WERI-Rb-1 (cell line): ENCODE measurements at regions not wholly inside any gene's neighbourhood (a gene's known extent, or its start where the extent isn't known, plus 50 kb on each side); places are given as distances from the start of the nearest gene placed in this dataset.
"Not testable (repeated sequence)": the region's sequence is repeated elsewhere in the genome, so short reads cannot be mapped to it uniquely, and the experiment has no call there.

Source experiments
- DNase-seq: peaks from one replicate; pipeline ENCODE4 v3.0.0-alpha.2; 2020
- H3K27ac ChIP-seq: fragments of 250-450 bp; sonication (Bioruptor Pico); 2 replicates; pipeline ENCODE4 v1.5.1; 2020; ENCODE audit warnings: mild to moderate bottlenecking, moderate library complexity
- H3K27me3 ChIP-seq: fragments of 250-450 bp; sonication (Bioruptor Pico); 2 replicates; pipeline ENCODE4 v1.5.1; 2021; ENCODE audit warnings: mild to moderate bottlenecking, low read depth, moderate library complexity; ENCODE audit not compliant: insufficient read depth, severe bottlenecking
- H3K36me3 ChIP-seq: fragments of 250-450 bp; sonication (Bioruptor Pico); 2 replicates; pipeline ENCODE4 v1.5.1; 2020; ENCODE audit warnings: mild to moderate bottlenecking, moderate library complexity
- H3K4me3 ChIP-seq: 2 replicates; pipeline ENCODE4 v1.5.1; 2011; ENCODE audit warnings: low read depth, mild to moderate bottlenecking, control low read depth, low read length
- H3K9me3 ChIP-seq: fragments of 250-450 bp; sonication (Bioruptor Pico); 2 replicates; pipeline ENCODE4 v1.5.1; 2021; ENCODE audit warnings: mild to moderate bottlenecking, moderate library complexity; ENCODE audit not compliant: severe bottlenecking
- TF ChIP-seq, protein P1 (sequence below): IDR thresholded peaks from 2 replicates; pipeline ENCODE4 v1.5.1; 2011; ENCODE audit warnings: low read depth, mild to moderate bottlenecking, control low read depth, inconsistent platforms, low read length

DNA sequence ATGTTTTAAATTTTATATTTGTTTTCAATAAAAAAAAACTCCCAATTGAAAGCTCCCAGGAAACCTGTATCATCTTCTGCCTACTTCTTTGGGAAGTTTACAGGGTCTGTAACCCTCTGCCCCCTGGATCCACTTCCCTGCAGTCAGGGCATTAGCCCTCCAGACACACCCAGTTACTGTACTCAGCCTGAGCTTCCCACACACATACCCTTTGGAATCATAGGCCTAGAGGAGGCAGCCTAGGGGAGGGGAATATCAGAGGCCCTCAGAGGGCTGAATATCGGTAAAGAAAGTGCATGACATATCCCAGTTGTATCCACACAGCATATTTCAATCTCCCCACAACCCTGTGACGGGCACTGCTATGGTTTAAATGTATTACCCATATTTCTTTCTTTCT is 56.2 kb upstream of the TFPI start:
- H3K36me3 ChIP-seq, H3K9me3 ChIP-seq, H3K4me3 ChIP-seq, DNase-seq, H3K27me3 ChIP-seq, H3K27ac ChIP-seq: not testable (repeated sequence)

DNA sequence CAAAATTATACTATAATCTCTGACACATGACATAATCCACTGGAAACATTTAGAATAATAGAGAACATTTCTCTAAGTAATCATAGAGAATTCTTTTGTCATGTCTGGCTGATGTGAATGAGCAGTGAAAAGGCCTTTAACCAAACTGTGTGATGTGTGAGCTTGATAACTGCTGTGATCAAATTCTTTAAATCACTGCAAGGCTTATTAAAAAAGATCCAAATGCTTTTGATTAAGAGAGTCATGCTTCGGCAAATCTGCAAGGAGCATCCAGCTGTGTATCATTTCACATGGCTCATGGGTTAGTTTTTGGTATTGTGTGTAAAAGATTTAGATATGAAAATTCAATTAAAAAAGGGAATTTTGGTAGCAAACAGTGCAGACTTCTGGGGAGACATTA is 58.6 kb upstream of the TFPI start:
- Histone ChIP-seq H3K9me3 (no peaks in the 10 kb centered on the region), H3K36me3 (no peaks in the 10 kb centered on the region), H3K4me3 (no peak overlapping the region), H3K27me3 (no peaks in the 10 kb centered on the region), H3K27ac (no peak overlapping the region)
- no peak for DNase-seq
- TF ChIP-seq, protein P1, sequence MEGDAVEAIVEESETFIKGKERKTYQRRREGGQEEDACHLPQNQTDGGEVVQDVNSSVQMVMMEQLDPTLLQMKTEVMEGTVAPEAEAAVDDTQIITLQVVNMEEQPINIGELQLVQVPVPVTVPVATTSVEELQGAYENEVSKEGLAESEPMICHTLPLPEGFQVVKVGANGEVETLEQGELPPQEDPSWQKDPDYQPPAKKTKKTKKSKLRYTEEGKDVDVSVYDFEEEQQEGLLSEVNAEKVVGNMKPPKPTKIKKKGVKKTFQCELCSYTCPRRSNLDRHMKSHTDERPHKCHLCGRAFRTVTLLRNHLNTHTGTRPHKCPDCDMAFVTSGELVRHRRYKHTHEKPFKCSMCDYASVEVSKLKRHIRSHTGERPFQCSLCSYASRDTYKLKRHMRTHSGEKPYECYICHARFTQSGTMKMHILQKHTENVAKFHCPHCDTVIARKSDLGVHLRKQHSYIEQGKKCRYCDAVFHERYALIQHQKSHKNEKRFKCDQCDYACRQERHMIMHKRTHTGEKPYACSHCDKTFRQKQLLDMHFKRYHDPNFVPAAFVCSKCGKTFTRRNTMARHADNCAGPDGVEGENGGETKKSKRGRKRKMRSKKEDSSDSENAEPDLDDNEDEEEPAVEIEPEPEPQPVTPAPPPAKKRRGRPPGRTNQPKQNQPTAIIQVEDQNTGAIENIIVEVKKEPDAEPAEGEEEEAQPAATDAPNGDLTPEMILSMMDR, result no peak

DNA sequence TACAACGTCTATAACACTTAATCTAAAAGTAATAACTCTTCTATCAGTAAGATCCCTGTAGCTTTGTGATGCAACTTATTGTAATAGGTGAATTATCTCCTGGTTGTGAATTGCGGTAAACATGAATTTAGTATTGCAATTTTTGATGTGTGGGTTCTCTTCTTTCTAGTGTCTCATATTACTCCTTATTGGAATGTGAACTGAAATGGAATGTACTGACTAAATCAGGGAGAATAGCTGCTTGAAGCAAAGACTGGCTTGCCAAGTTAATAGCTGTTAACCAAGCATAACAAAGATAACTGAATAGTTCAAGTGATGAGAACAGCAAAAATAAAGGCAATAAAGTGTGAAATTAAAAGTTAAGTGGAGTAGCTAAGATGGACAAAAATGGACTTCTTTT is 60.5 kb upstream of the TFPI start:
- no peaks in the 10 kb centered on the region for H3K36me3 ChIP-seq
- no peak for DNase-seq
- H3K27me3 ChIP-seq, result no peaks in the 10 kb centered on the region
- TF ChIP-seq, protein P1, result no peak
- no peak overlapping the region for H3K27ac ChIP-seq
- no peak overlapping the region for H3K4me3 ChIP-seq
- no peaks in the 10 kb centered on the region for H3K9me3 ChIP-seq

DNA sequence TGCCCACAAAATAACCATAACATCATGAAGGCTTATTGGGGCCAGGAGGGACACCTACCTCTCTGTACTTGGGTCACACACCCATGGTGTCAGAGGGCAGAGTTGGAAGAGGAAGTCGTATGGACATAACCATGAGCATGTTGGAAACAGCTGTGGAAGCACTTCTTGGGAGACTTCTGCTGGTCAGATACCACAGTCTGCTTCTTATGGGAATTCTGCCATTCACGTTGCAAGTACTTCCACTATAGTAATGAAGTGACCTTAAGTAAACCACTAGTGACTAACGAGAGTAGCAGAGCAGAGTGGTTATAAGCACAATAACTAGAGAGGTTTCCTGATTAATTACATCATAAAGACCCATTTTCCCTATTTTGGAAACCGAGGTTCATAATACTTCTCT is 61.1 kb upstream of the TFPI start:
- DNase-seq, result no peak
- no peak overlapping the region for H3K4me3 ChIP-seq
- TF ChIP-seq, protein P1, result no peak
- H3K27ac ChIP-seq, result no peak overlapping the region
- no peaks in the 10 kb centered on the region for H3K9me3 ChIP-seq
- H3K27me3 ChIP-seq, result no peaks in the 10 kb centered on the region
- H3K36me3 ChIP-seq, result no peaks in the 10 kb centered on the region

DNA sequence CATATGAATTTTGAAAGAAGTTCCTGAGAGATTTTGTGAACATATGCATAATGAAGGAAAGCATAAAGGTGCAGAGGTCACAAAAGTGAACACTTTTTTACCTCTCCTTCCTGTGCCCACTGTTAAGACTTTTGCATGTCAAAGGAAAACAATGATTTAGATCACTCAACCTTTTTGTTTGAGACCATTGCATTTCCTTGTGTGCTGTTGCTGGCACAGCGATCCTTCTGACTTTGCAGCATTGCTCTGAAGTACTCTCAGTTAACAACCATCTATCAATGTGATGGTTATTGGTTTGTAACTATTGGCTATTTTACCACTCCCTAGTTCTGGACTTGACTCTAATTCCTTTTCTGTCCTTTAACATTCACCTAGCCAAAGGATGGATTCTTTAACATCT is 61.7 kb upstream of the TFPI start:
- Histone ChIP-seq H3K4me3 (no peak overlapping the region), H3K27ac (no peak overlapping the region), H3K36me3 (no peaks in the 10 kb centered on the region), H3K27me3 (no peaks in the 10 kb centered on the region), H3K9me3 (no peaks in the 10 kb centered on the region)
- DNase-seq, result no peak
- TF ChIP-seq, protein P1, result no peak

DNA sequence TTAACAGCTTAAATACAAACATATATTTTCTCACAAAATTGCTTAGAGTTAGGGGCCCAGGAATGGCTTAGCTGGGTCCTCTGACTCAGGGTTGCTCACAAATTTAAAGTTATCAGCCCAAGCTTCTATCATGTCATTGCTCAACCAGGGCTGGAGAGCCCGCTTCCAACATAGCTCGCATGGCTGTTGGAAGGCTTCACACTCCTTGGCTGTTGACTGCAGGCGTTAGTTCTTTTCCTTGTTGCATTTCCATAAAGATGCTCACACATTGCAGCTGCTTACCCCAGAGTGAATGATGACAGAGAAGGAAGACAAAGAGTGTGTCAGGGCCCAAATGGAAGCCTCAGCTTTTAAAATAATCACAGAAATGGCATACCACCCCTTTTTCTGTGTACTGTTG is 62.9 kb upstream of the TFPI start:
- TF ChIP-seq, protein P1, result no peak
- Histone ChIP-seq H3K27ac (no peak overlapping the region), H3K9me3 (no peaks in the 10 kb centered on the region), H3K27me3 (no peaks in the 10 kb centered on the region), H3K36me3 (no peaks in the 10 kb centered on the region), H3K4me3 (no peak overlapping the region)
- no peak for DNase-seq
